ENCODE measurements at regions not wholly inside any gene's neighbourhood (a gene's known extent, or its start where the extent isn't known, plus 50 kb on each side); places are given as distances from the start of the nearest gene placed in this dataset.

- Histone ChIP-seq H3K27me3 (no peaks in the 10 kb centered on the region), H3K4me3 (no peak overlapping the region)
These were observed 508.0 kb upstream of the MMS22L start for GRCh38 chr6:97790926-97791590.

GRCh38 chr6:97805596-97805995, 522.6 kb upstream of the MMS22L start:
- no peak for TF ChIP-seq CTCF (IDR thresholded peaks at IDR 0.05)
- Histone ChIP-seq H3K27me3 (no peaks in the 10 kb centered on the region), H3K36me3 (no peaks in the 10 kb centered on the region), H3K27ac (no peak overlapping the region), H3K4me3 (no peak overlapping the region), H3K4me1 (no peaks in the 10 kb centered on the region), H3K9me3 (no peaks in the 10 kb centered on the region)
- intact Hi-C loops (cut with DNase I) = no loop called here
- DNase-seq (ENCODE audit: low spot score in 2 of 2) = no peak

More at GRCh38 chr6:97790926-97791590, 508.0 kb upstream of the MMS22L start:
- Histone ChIP-seq H3K4me1 (no peaks in the 10 kb centered on the region), H3K9me3 (no peaks in the 10 kb centered on the region), H3K27ac (no peak overlapping the region), H3K36me3 (no peaks in the 10 kb centered on the region)
- TF ChIP-seq CTCF (IDR thresholded peaks at IDR 0.05) = no peak
- intact Hi-C loops (cut with DNase I) = no loop called here
- DNase-seq (ENCODE audit: low spot score in 2 of 2) = no peak

- no peak for TF ChIP-seq CTCF (IDR thresholded peaks at IDR 0.05)
These were observed 529.9 kb upstream of the MMS22L start for GRCh38 chr6:97812940-97813339.

GRCh38 chr6:97813889-97814567, 531.0 kb upstream of the MMS22L start:
- intact Hi-C loops (cut with DNase I) = no loop called here
- no peak for TF ChIP-seq CTCF (IDR thresholded peaks at IDR 0.05)
- no peak overlapping the region for H3K4me3 ChIP-seq

More at GRCh38 chr6:97812940-97813339, 529.9 kb upstream of the MMS22L start:
- Histone ChIP-seq H3K4me1 (no peaks in the 10 kb centered on the region), H3K27me3 (no peaks in the 10 kb centered on the region), H3K36me3 (no peaks in the 10 kb centered on the region), H3K9me3 (no peaks in the 10 kb centered on the region), H3K27ac (no peak overlapping the region), H3K4me3 (no peak overlapping the region)
- DNase-seq (ENCODE audit: low spot score in 2 of 2) = no peak
- intact Hi-C loops (cut with DNase I) = no loop called here

GRCh38 chr6:97815301-97815812, 532.3 kb upstream of the MMS22L start:
- Histone ChIP-seq H3K36me3 (no peaks in the 10 kb centered on the region), H3K27me3 (no peaks in the 10 kb centered on the region), H3K4me1 (no peaks in the 10 kb centered on the region), H3K9me3 (no peaks in the 10 kb centered on the region), H3K4me3 (no peak overlapping the region), H3K27ac (no peak overlapping the region)
- intact Hi-C loops (cut with DNase I) = no loop called here
- DNase-seq (ENCODE audit: low spot score in 2 of 2) = no peak
- no peak for TF ChIP-seq CTCF (IDR thresholded peaks at IDR 0.05)

More at GRCh38 chr6:97813889-97814567, 531.0 kb upstream of the MMS22L start:
- no peak for DNase-seq (ENCODE audit: low spot score in 2 of 2)
- Histone ChIP-seq H3K4me1 (no peaks in the 10 kb centered on the region), H3K27ac (no peak overlapping the region), H3K36me3 (no peaks in the 10 kb centered on the region), H3K27me3 (no peaks in the 10 kb centered on the region), H3K9me3 (no peaks in the 10 kb centered on the region)
